ENCODE measurements at regions not wholly inside any gene's neighbourhood (a gene's known extent, or its start where the extent isn't known, plus 50 kb on each side); places are given as distances from the start of the nearest gene placed in this dataset.

- TF ChIP-seq CTCF (IDR thresholded peaks at IDR 0.05) (no peak), POLR2A (IDR thresholded peaks at IDR 0.05) (no peak), POLR2AphosphoS5 (IDR thresholded peaks at IDR 0.05) (no peak), EP300 (IDR thresholded peaks at IDR 0.05) (no peak)
These were observed 894.2 kb downstream of the KCNJ2 start for GRCh38 chr17:71063559-71063958.

All from stomach (tissue), 4 donors.